Tibial nerve (tissue), 4 donors: ENCODE measurements at regions not wholly inside any gene's neighbourhood (a gene's known extent, or its start where the extent isn't known, plus 50 kb on each side); places are given as distances from the start of the nearest gene placed in this dataset.

ENCODE experiments used
- DNase-seq, 2 donors: peaks; one replicate each; pipeline ENCODE4 v3.0.0-alpha.2; 2019; ENCODE audit warnings: low spot score in 2 of 2
- H3K27ac ChIP-seq, 4 donors: fragments of 200-600 bp; sonication (generic) in 3 of 4; one replicate each; pipeline ENCODE4 v1.5.1; 2017 to 2019; ENCODE audit warnings: mild to moderate bottlenecking in 1 of 4
- H3K27me3 ChIP-seq, 2 donors: fragments of 200-600 bp; sonication (generic) in 1 of 2; one replicate each; pipeline versions ENCODE4 v1.5.1 to v1.6.0; 2017 to 2019
- H3K36me3 ChIP-seq, 3 donors: fragments of 200-600 bp; sonication (generic); one replicate each; pipeline ENCODE4 v1.5.1; 2018 to 2019
- H3K4me1 ChIP-seq, 4 donors: fragments of 200-600 bp; sonication (generic) in 3 of 4; one replicate each; pipeline ENCODE4 v1.5.1; 2017 to 2019
- H3K4me3 ChIP-seq, 4 donors: fragments of 200-600 bp; sonication (generic) in 3 of 4; one replicate each; pipeline ENCODE4 v1.5.1; 2017 to 2019; ENCODE audit warnings: mild to moderate bottlenecking in 1 of 4, moderate library complexity in 1 of 4
- H3K9me3 ChIP-seq, 4 donors: fragments of 200-600 bp; sonication (generic) in 3 of 4; one replicate each; pipeline ENCODE4 v1.5.1; 2017 to 2019
- CTCF ChIP-seq, 5 experiments: fragments of 200-600 bp in 3 of 5; fragments of 450-650 bp in 2 of 5; sonication (generic) in 3 of 5; IDR thresholded peaks; one replicate each; pipeline ENCODE4 v1.5.1; 2016 to 2019; ENCODE audit warnings: antibody characterized with exemption in 5 of 5, mild to moderate bottlenecking in 3 of 5, moderate library complexity in 2 of 5
- EP300 ChIP-seq, 2 donors: sonication (generic); formaldehyde crosslinking; IDR thresholded peaks; one replicate each; pipeline ENCODE4 v1.6.1; 2017; ENCODE audit warnings: antibody characterized with exemption in 2 of 2, mild to moderate bottlenecking in 1 of 2
- POLR2A ChIP-seq, 2 donors: fragments of 450-650 bp; IDR thresholded peaks; one replicate each; pipeline ENCODE4 v1.6.1; 2017; ENCODE audit warnings: antibody characterized with exemption in 2 of 2, mild to moderate bottlenecking in 2 of 2, moderate library complexity in 2 of 2
- WGBS, 2 donors: methylation state at CpG; one replicate each; pipeline ENCODE4 v1.1.5; 2018; 5-methylcytosine and 5-hydroxymethylcytosine counted together

GRCh38 chr9:89776795-89777525 is 172.1 kb downstream of the GADD45G start:
- Histone ChIP-seq H3K27ac (no peak overlapping the region), H3K9me3 (no peaks in the 10 kb centered on the region), H3K27me3 (no peaks in the 10 kb centered on the region), H3K4me1 (no peaks in the 10 kb centered on the region), H3K36me3 (no peaks in the 10 kb centered on the region), H3K4me3 (no peak overlapping the region)
- no peak for DNase-seq
- no peak for TF ChIP-seq POLR2A (IDR thresholded peaks at IDR 0.05)
- TF ChIP-seq CTCF (IDR thresholded peaks at IDR 0.05), result no peak
- TF ChIP-seq EP300 (IDR thresholded peaks at IDR 0.05), result no peak
- 75 to 86% methylated on average over 11 of the region's 11 CpGs for WGBS, 2 donors

GRCh38 chr9:89777544-89777943 is 172.7 kb downstream of the GADD45G start:
- TF ChIP-seq POLR2A (IDR thresholded peaks at IDR 0.05) (no peak), CTCF (IDR thresholded peaks at IDR 0.05) (no peak), EP300 (IDR thresholded peaks at IDR 0.05) (no peak)
- no peaks in the 10 kb centered on the region for H3K36me3 ChIP-seq
- no peak for DNase-seq
- H3K4me3 ChIP-seq, result no peak overlapping the region
- H3K9me3 ChIP-seq, result no peaks in the 10 kb centered on the region
- WGBS, 2 donors, result 54 to 75% methylated on average over 3 to 6 of the region's 6 CpGs
- no peaks in the 10 kb centered on the region for H3K27me3 ChIP-seq
- no peaks in the 10 kb centered on the region for H3K4me1 ChIP-seq
- no peak overlapping the region for H3K27ac ChIP-seq

GRCh38 chr9:89778100-89779090 is 173.6 kb downstream of the GADD45G start:
- WGBS, 2 donors, result 74 to 75% methylated on average over 17 to 22 of the region's 22 CpGs
- no peak overlapping the region for H3K4me3 ChIP-seq
- DNase-seq, result no peak
- no peaks in the 10 kb centered on the region for H3K27me3 ChIP-seq
- no peak for TF ChIP-seq EP300 (IDR thresholded peaks at IDR 0.05)
- no peak for TF ChIP-seq CTCF (IDR thresholded peaks at IDR 0.05)
- no peaks in the 10 kb centered on the region for H3K4me1 ChIP-seq
- H3K27ac ChIP-seq, result no peak overlapping the region
- H3K9me3 ChIP-seq, result no peaks in the 10 kb centered on the region
- H3K36me3 ChIP-seq, result no peaks in the 10 kb centered on the region

GRCh38 chr9:89779405-89780203 is 174.8 kb downstream of the GADD45G start:
- no peak for DNase-seq
- no peaks in the 10 kb centered on the region for H3K27me3 ChIP-seq
- TF ChIP-seq CTCF (IDR thresholded peaks at IDR 0.05), result no peak
- TF ChIP-seq EP300 (IDR thresholded peaks at IDR 0.05), result no peak
- no peaks in the 10 kb centered on the region for H3K4me1 ChIP-seq
- 75 to 80% methylated on average over 7 of the region's 7 CpGs for WGBS, 2 donors
- no peak overlapping the region for H3K27ac ChIP-seq
- H3K36me3 ChIP-seq, result no peaks in the 10 kb centered on the region
- H3K9me3 ChIP-seq, result no peaks in the 10 kb centered on the region
- H3K4me3 ChIP-seq, result no peak overlapping the region
